ENCODE measurements at regions not wholly inside any gene's neighbourhood (a gene's known extent, or its start where the extent isn't known, plus 50 kb on each side); places are given as distances from the start of the nearest gene placed in this dataset.

- TF ChIP-seq POLR2A (IDR thresholded peaks at IDR 0.05): no peak
- TF ChIP-seq CTCF (IDR thresholded peaks at IDR 0.05): no peak
These were observed 133.4 kb upstream of the MSX1 start for GRCh38 chr4:4726051-4726450.

All from body of pancreas (tissue), 4 donors.